Aorta (tissue), 5 donors: ENCODE measurements at regions not wholly inside any gene's neighbourhood (a gene's known extent, or its start where the extent isn't known, plus 50 kb on each side); places are given as distances from the start of the nearest gene placed in this dataset.

Source experiments
- ATAC-seq: fragments of 200-7000 bp; cut with Tn5 transposase; one replicate; pipeline ENCODE4 v1.9.1; 2022; ENCODE audit warnings: moderate library complexity; ENCODE audit not compliant: low FRiP score
- DNase-seq, 2 donors: peaks; one replicate each; pipeline ENCODE4 v3.0.0-alpha.2; 2020
- H3K27ac ChIP-seq, 2 donors: one replicate each; pipeline ENCODE4 v1.5.1; 2013; ENCODE audit warnings: low read length in 2 of 2, mild to moderate bottlenecking in 2 of 2, moderate library complexity in 2 of 2, control low read depth in 1 of 2, inconsistent platforms in 1 of 2, low read depth in 1 of 2
- H3K27me3 ChIP-seq, 2 donors: one replicate each; pipeline ENCODE4 v1.6.1; 2013; ENCODE audit warnings: control low read depth in 1 of 2, low read length in 1 of 2, mild to moderate bottlenecking in 1 of 2, moderate library complexity in 1 of 2; ENCODE audit not compliant: insufficient read depth in 2 of 2, control insufficient read depth in 1 of 2
- H3K36me3 ChIP-seq, 2 donors: one replicate each; pipeline ENCODE4 v1.6.1; 2013; ENCODE audit warnings: control low read depth in 1 of 2, low read length in 1 of 2, mild to moderate bottlenecking in 1 of 2; ENCODE audit not compliant: insufficient read depth in 2 of 2, control insufficient read depth in 1 of 2
- H3K4me1 ChIP-seq, 2 donors: one replicate each; pipeline ENCODE4 v1.6.1; 2013; ENCODE audit warnings: low read length in 2 of 2, control low read depth in 1 of 2, mild to moderate bottlenecking in 1 of 2, moderate library complexity in 1 of 2; ENCODE audit not compliant: insufficient read depth in 2 of 2, control insufficient read depth in 1 of 2
- H3K4me3 ChIP-seq, 2 donors: one replicate each; pipeline ENCODE4 v1.5.1; 2013; ENCODE audit warnings: low read length in 2 of 2, control low read depth in 1 of 2, mild to moderate bottlenecking in 1 of 2
- H3K9me3 ChIP-seq: one replicate; pipeline ENCODE4 v1.6.1; 2013; ENCODE audit warnings: mild to moderate bottlenecking, low read length; ENCODE audit not compliant: control insufficient read depth
- WGBS, 2 donors: extraction: QIAGEN DNeasy Blood & Tissue Kit; methylation state at CpG; one replicate each; pipeline ENCODE4 v1.1.7; 2013; 5-methylcytosine and 5-hydroxymethylcytosine counted together
- intact Hi-C, 2 donors: fragments of 100-400 bp; cut with DNase I; formaldehyde crosslinking; loops; one replicate each; pipeline versions ENCODE4 v1.14.2 to v1.15.0; 2022
- donor health status: healthy with polysubstance abuse.
- donor health status: Bipolar disorder and iron deficiency.
- donor health status: DM: no; HTN: no; CAD: no.
- donor health status: DM: no; HTN: no; CAD: no.
- donor health status: DM: yes; HTN: yes; CAD: no.

- intact Hi-C loops: no loop called here
- Histone ChIP-seq H3K4me3 (no peak overlapping the region), H3K36me3 (no peaks in the 10 kb centered on the region), H3K27me3 (no peaks in the 10 kb centered on the region), H3K27ac (no peak overlapping the region), H3K4me1 (no peaks in the 10 kb centered on the region), H3K9me3 (no peaks in the 10 kb centered on the region)
- DNase-seq: no peak
- WGBS, 2 donors: 81 to 86% methylated on average over 5 of the region's 5 CpGs
- ATAC-seq: no peak
Observed at GRCh38 chr16:6964679-6965078, 368.0 kb upstream of the RBFOX1 start.

GRCh38 chr16:6961704-6962103 is 370.9 kb upstream of the RBFOX1 start:
- Histone ChIP-seq H3K9me3 (no peaks in the 10 kb centered on the region), H3K27me3 (no peaks in the 10 kb centered on the region), H3K36me3 (no peaks in the 10 kb centered on the region), H3K27ac (no peak overlapping the region), H3K4me3 (no peak overlapping the region), H3K4me1 (no peaks in the 10 kb centered on the region)
- WGBS, 2 donors: 55 to 82% methylated on average over 3 of the region's 3 CpGs
- ATAC-seq: no peak
- intact Hi-C loops: no loop called here
- DNase-seq: no peak

- intact Hi-C loops: no loop called here
- Histone ChIP-seq H3K4me1 (no peaks in the 10 kb centered on the region), H3K27me3 (no peaks in the 10 kb centered on the region)
Observed at GRCh38 chr16:6958184-6958583, 374.5 kb upstream of the RBFOX1 start.

GRCh38 chr16:6957681-6958080 is 375.0 kb upstream of the RBFOX1 start:
- Histone ChIP-seq H3K4me1 (no peaks in the 10 kb centered on the region), H3K9me3 (no peaks in the 10 kb centered on the region), H3K27ac (no peak overlapping the region), H3K36me3 (no peaks in the 10 kb centered on the region), H3K4me3 (no peak overlapping the region), H3K27me3 (no peaks in the 10 kb centered on the region)
- DNase-seq: no peak
- no peak for ATAC-seq
- intact Hi-C loops: no loop called here
- WGBS, 2 donors: 43 to 48% methylated on average over 4 of the region's 4 CpGs

More at GRCh38 chr16:6958184-6958583, 374.5 kb upstream of the RBFOX1 start:
- Histone ChIP-seq H3K9me3 (no peaks in the 10 kb centered on the region), H3K36me3 (no peaks in the 10 kb centered on the region), H3K4me3 (no peak overlapping the region), H3K27ac (no peak overlapping the region)
- no peak for ATAC-seq
- 84 to 86% methylated on average over 8 of the region's 8 CpGs for WGBS, 2 donors
- no peak for DNase-seq

- ATAC-seq: no peak
- intact Hi-C loops: no loop called here
- DNase-seq: no peak
- no peaks in the 10 kb centered on the region for H3K27me3 ChIP-seq
- H3K4me3 ChIP-seq: no peak overlapping the region
- no peaks in the 10 kb centered on the region for H3K36me3 ChIP-seq
- WGBS, 2 donors: 86 to 87% methylated on average over 3 of the region's 3 CpGs
- no peaks in the 10 kb centered on the region for H3K9me3 ChIP-seq
- H3K27ac ChIP-seq: no peak overlapping the region
- H3K4me1 ChIP-seq: no peaks in the 10 kb centered on the region
Observed at GRCh38 chr16:6956511-6956910, 376.1 kb upstream of the RBFOX1 start.

GRCh38 chr16:6955303-6955702 is 377.3 kb upstream of the RBFOX1 start:
- 56 to 85% methylated on average over 3 of the region's 3 CpGs for WGBS, 2 donors
- Histone ChIP-seq H3K4me1 (no peaks in the 10 kb centered on the region), H3K9me3 (no peaks in the 10 kb centered on the region), H3K27me3 (no peaks in the 10 kb centered on the region), H3K27ac (no peak overlapping the region), H3K36me3 (no peaks in the 10 kb centered on the region), H3K4me3 (no peak overlapping the region)
- ATAC-seq: no peak
- no peak for DNase-seq
- intact Hi-C loops: no loop called here

GRCh38 chr16:6949240-6949639 is 383.4 kb upstream of the RBFOX1 start:
- ATAC-seq: no peak
- 68 to 70% methylated on average over 4 to 5 of the region's 5 CpGs for WGBS, 2 donors
- H3K27me3 ChIP-seq: no peaks in the 10 kb centered on the region

GRCh38 chr16:6947291-6947690 is 385.4 kb upstream of the RBFOX1 start:
- intact Hi-C loops: no loop called here
- no peak overlapping the region for H3K27ac ChIP-seq
- 43 to 78% methylated on average over 6 of the region's 6 CpGs for WGBS, 2 donors
- ATAC-seq: no peak
- H3K4me3 ChIP-seq: no peak overlapping the region
- H3K36me3 ChIP-seq: no peaks in the 10 kb centered on the region
- H3K9me3 ChIP-seq: no peaks in the 10 kb centered on the region
- DNase-seq: no peak
- no peaks in the 10 kb centered on the region for H3K27me3 ChIP-seq
- H3K4me1 ChIP-seq: no peaks in the 10 kb centered on the region

More at GRCh38 chr16:6949240-6949639, 383.4 kb upstream of the RBFOX1 start:
- no peak overlapping the region for H3K4me3 ChIP-seq
- no peak overlapping the region for H3K27ac ChIP-seq
- H3K4me1 ChIP-seq: no peaks in the 10 kb centered on the region
- DNase-seq: no peak
- H3K36me3 ChIP-seq: no peaks in the 10 kb centered on the region
- no peaks in the 10 kb centered on the region for H3K9me3 ChIP-seq
- intact Hi-C loops: no loop called here

GRCh38 chr16:6946802-6947201 is 385.8 kb upstream of the RBFOX1 start:
- ATAC-seq: no peak
- DNase-seq: no peak
- intact Hi-C loops: no loop called here
- Histone ChIP-seq H3K36me3 (no peaks in the 10 kb centered on the region), H3K27ac (no peak overlapping the region), H3K4me3 (no peak overlapping the region), H3K4me1 (no peaks in the 10 kb centered on the region), H3K27me3 (no peaks in the 10 kb centered on the region), H3K9me3 (no peaks in the 10 kb centered on the region)
- 42 to 54% methylated on average over 1 of the region's 1 CpG for WGBS, 2 donors
